ENCODE measurements at regions not wholly inside any gene's neighbourhood (a gene's known extent, or its start where the extent isn't known, plus 50 kb on each side); places are given as distances from the start of the nearest gene placed in this dataset.

- POLR2A ChIA-PET = no interaction called here
- WGBS (ENCODE audit: insufficient coverage, insufficient replicate concordance, low lambda C conversion rate, missing lambda C conversion rate) = 45% methylated on average over 4 of the region's 4 CpGs
These were observed 96.3 kb upstream of the TAC1 start for GRCh38 chr7:97635622-97636021.

DNA sequence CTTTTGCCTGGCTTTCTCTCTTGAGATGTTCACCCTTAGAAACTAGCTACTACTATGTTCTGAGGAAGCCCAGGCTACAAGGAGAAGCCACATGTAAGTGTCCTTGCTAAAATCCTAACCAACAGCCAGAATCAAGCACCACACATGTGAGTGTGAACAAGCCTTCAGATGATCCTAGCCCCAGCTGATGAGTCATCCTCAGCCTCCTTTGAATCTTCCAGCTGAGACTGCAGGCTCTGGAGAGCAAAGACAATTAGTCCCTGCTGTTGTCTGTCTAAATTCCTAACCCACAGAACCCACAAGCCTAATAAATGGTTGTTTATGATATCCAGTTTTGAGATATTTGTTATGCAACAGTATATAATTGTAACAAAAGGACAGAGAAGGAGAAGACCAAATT, 92.8 kb upstream of the TAC1 start:
- in situ Hi-C loops (cut with MboI) (no loop called here), intact Hi-C loops (cut with micrococcal nuclease; ENCODE audit: unreplicated experiment) (no loop called here)
- Histone ChIP-seq H3K4me3 (no peak overlapping the region), H3K27ac (ENCODE audit: control insufficient read depth, insufficient read depth) (no peak overlapping the region), H3K9ac (ENCODE audit: control insufficient read depth, insufficient read depth, low read length) (no peak overlapping the region), H3K9me3 (replicated peaks; ENCODE audit: control insufficient read depth, insufficient read depth, low read length) (no peaks in the 10 kb centered on the region), H3K27me3 (replicated peaks in 1 of 2; ENCODE audit: control insufficient read depth in 2 of 2, insufficient read depth in 2 of 2, low read length in 1 of 2) (no peaks in the 10 kb centered on the region), H3K4me1 (ENCODE audit: control insufficient read depth, insufficient read depth, low read length) (no peaks in the 10 kb centered on the region), H2AFZ (ENCODE audit: control insufficient read depth, low read depth, low read length) (no peak overlapping the region), H3K79me2 (ENCODE audit: control insufficient read depth, insufficient read depth, low read length) (no peaks in the 10 kb centered on the region), H3K36me3 (ENCODE audit: control insufficient read depth in 2 of 2, insufficient read depth in 2 of 2, low read length in 1 of 2) (no peaks in the 10 kb centered on the region), H3K4me2 (ENCODE audit: control insufficient read depth, insufficient read depth) (no peak overlapping the region), H4K20me1 (ENCODE audit: control insufficient read depth, insufficient read depth) (no peaks in the 10 kb centered on the region)
- POLR2A ChIA-PET = no interaction called here
- CTCF ChIA-PET = no interaction called here
- RAD21 ChIA-PET (ENCODE audit: unreplicated experiment) = no interaction called here
- SMC1A ChIA-PET (ENCODE audit: uncharacterized antibody, unreplicated experiment) = no interaction called here
- ATAC-seq (no peak), FAIRE-seq (no peak), DNase-seq (ENCODE audit: low read depth, low spot score) (no peak)
- no TSS peak for BruUV-seq (replicated peaks)
- TF ChIP-seq NR2C2 (IDR thresholded peaks at IDR 0.05; ENCODE audit: borderline replicate concordance, control insufficient read depth, insufficient read length, low read depth) = no peak
- no peak for TF ChIP-seq RELA (IDR thresholded peaks at IDR 0.05; ENCODE audit: borderline replicate concordance, partially characterized antibody)
- TF ChIP-seq, protein P1, sequence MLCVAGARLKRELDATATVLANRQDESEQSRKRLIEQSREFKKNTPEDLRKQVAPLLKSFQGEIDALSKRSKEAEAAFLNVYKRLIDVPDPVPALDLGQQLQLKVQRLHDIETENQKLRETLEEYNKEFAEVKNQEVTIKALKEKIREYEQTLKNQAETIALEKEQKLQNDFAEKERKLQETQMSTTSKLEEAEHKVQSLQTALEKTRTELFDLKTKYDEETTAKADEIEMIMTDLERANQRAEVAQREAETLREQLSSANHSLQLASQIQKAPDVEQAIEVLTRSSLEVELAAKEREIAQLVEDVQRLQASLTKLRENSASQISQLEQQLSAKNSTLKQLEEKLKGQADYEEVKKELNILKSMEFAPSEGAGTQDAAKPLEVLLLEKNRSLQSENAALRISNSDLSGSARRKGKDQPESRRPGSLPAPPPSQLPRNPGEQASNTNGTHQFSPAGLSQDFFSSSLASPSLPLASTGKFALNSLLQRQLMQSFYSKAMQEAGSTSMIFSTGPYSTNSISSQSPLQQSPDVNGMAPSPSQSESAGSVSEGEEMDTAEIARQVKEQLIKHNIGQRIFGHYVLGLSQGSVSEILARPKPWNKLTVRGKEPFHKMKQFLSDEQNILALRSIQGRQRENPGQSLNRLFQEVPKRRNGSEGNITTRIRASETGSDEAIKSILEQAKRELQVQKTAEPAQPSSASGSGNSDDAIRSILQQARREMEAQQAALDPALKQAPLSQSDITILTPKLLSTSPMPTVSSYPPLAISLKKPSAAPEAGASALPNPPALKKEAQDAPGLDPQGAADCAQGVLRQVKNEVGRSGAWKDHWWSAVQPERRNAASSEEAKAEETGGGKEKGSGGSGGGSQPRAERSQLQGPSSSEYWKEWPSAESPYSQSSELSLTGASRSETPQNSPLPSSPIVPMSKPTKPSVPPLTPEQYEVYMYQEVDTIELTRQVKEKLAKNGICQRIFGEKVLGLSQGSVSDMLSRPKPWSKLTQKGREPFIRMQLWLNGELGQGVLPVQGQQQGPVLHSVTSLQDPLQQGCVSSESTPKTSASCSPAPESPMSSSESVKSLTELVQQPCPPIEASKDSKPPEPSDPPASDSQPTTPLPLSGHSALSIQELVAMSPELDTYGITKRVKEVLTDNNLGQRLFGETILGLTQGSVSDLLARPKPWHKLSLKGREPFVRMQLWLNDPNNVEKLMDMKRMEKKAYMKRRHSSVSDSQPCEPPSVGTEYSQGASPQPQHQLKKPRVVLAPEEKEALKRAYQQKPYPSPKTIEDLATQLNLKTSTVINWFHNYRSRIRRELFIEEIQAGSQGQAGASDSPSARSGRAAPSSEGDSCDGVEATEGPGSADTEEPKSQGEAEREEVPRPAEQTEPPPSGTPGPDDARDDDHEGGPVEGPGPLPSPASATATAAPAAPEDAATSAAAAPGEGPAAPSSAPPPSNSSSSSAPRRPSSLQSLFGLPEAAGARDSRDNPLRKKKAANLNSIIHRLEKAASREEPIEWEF (IDR thresholded peaks at IDR 0.05; ENCODE audit: insufficient replicate concordance, low read depth, low read length) = no peak

More at GRCh38 chr7:97635622-97636021, 96.3 kb upstream of the TAC1 start:
- no peak overlapping the region for H3K4me2 ChIP-seq (ENCODE audit: control insufficient read depth, insufficient read depth)
- ATAC-seq (no peak), FAIRE-seq (no peak), DNase-seq (ENCODE audit: low read depth, low spot score) (no peak)
- no peak overlapping the region for H3K4me3 ChIP-seq
- H3K4me1 ChIP-seq (ENCODE audit: control insufficient read depth, insufficient read depth, low read length) = no peaks in the 10 kb centered on the region
- no peak overlapping the region for H3K9ac ChIP-seq (ENCODE audit: control insufficient read depth, insufficient read depth, low read length)
- RAD21 ChIA-PET (ENCODE audit: unreplicated experiment) = no interaction called here
- no peaks in the 10 kb centered on the region for H4K20me1 ChIP-seq (ENCODE audit: control insufficient read depth, insufficient read depth)
- SMC1A ChIA-PET (ENCODE audit: uncharacterized antibody, unreplicated experiment) = no interaction called here
- H3K27me3 ChIP-seq (replicated peaks in 1 of 2; ENCODE audit: control insufficient read depth in 2 of 2, insufficient read depth in 2 of 2, low read length in 1 of 2) = no peaks in the 10 kb centered on the region
- TF ChIP-seq MYB (IDR thresholded peaks at IDR 0.05; ENCODE audit: borderline replicate concordance, low read depth, low read length) (no peak), ATF2 (IDR thresholded peaks at IDR 0.05; ENCODE audit: low read length) (no peak), ZBED1 (IDR thresholded peaks at IDR 0.05; ENCODE audit: borderline replicate concordance) (no peak), SMARCA5 (IDR thresholded peaks at IDR 0.05) (no peak)
- BruUV-seq (replicated peaks) = no TSS peak
- H3K36me3 ChIP-seq (ENCODE audit: control insufficient read depth in 2 of 2, insufficient read depth in 2 of 2, low read length in 1 of 2) = no peaks in the 10 kb centered on the region
- H3K27ac ChIP-seq (ENCODE audit: control insufficient read depth, insufficient read depth) = no peak overlapping the region
- in situ Hi-C loops (cut with MboI) = no loop called here
- intact Hi-C loops (cut with micrococcal nuclease; ENCODE audit: unreplicated experiment) = no loop called here
- CTCF ChIA-PET = no interaction called here
- H3K79me2 ChIP-seq (ENCODE audit: control insufficient read depth, insufficient read depth, low read length) = no peaks in the 10 kb centered on the region
- no peak overlapping the region for H2AFZ ChIP-seq (ENCODE audit: control insufficient read depth, low read depth, low read length)
- no peaks in the 10 kb centered on the region for H3K9me3 ChIP-seq (replicated peaks; ENCODE audit: control insufficient read depth, insufficient read depth, low read length)

Measured in GM12878 (cell line).